Fibroblast of lung (primary cell): ENCODE measurements at regions not wholly inside any gene's neighbourhood (a gene's known extent, or its start where the extent isn't known, plus 50 kb on each side); places are given as distances from the start of the nearest gene placed in this dataset.

ENCODE experiments used
- DNase-seq, 2 donors: peaks; one replicate each; pipeline versions ENCODE4 v3.0.0 to v3.0.0-alpha.2; 2010; ENCODE audit warnings: low read depth in 2 of 2
- H2AFZ ChIP-seq: 2 replicates; pipeline ENCODE4 v1.5.1; 2012; ENCODE audit warnings: low read length, control low read depth, inconsistent platforms
- H3K27ac ChIP-seq: 2 replicates; pipeline ENCODE4 v1.5.1; 2011; ENCODE audit warnings: low read length, control low read depth; ENCODE audit not compliant: insufficient read depth
- H3K27me3 ChIP-seq: 2 replicates; pipeline ENCODE4 v1.5.1; 2011; ENCODE audit warnings: mild to moderate bottlenecking, low read length; ENCODE audit not compliant: control insufficient read depth, insufficient read depth
- H3K36me3 ChIP-seq: 2 replicates; pipeline ENCODE4 v1.5.1; 2011; ENCODE audit warnings: low read length; ENCODE audit not compliant: control insufficient read depth, insufficient read depth
- H3K4me1 ChIP-seq: 2 replicates; pipeline ENCODE4 v1.5.1; 2011; ENCODE audit warnings: low read length; ENCODE audit not compliant: control insufficient read depth, insufficient read depth; ENCODE audit errors: extremely low read depth
- H3K4me2 ChIP-seq: 2 replicates; pipeline ENCODE4 v1.5.1; 2011; ENCODE audit warnings: low read length, control low read depth; ENCODE audit not compliant: insufficient read depth; ENCODE audit errors: extremely low read depth
- H3K4me3 ChIP-seq, 4 experiments: fragments of 200-600 bp in 1 of 4; sonication (generic) in 1 of 4; replicated peaks in 1 of 4; 2 replicates each; pipeline ENCODE4 v1.5.1; 2011 to 2016; ENCODE audit warnings: low read length in 4 of 4, low read depth in 3 of 4, mild to moderate bottlenecking in 3 of 4, control low read depth in 2 of 4, inconsistent platforms in 1 of 4, mixed read lengths in 1 of 4; ENCODE audit not compliant: insufficient read depth in 1 of 4; ENCODE audit errors: control extremely low read depth in 1 of 4
- H3K79me2 ChIP-seq: 2 replicates; pipeline ENCODE4 v1.5.1; 2012; ENCODE audit warnings: mild to moderate bottlenecking, low read length, inconsistent platforms; ENCODE audit not compliant: control insufficient read depth, insufficient read depth
- H3K9ac ChIP-seq: 2 replicates; pipeline ENCODE4 v1.5.1; 2011; ENCODE audit warnings: mild to moderate bottlenecking, low read length, control low read depth; ENCODE audit not compliant: insufficient read depth
- H3K9me3 ChIP-seq: 2 replicates; pipeline ENCODE4 v1.5.1; 2012; ENCODE audit warnings: low read depth, low read length; ENCODE audit not compliant: control insufficient read depth, insufficient read depth
- H4K20me1 ChIP-seq: 2 replicates; pipeline ENCODE4 v1.5.1; 2011; ENCODE audit warnings: low read length; ENCODE audit not compliant: control insufficient read depth, insufficient read depth; ENCODE audit errors: extremely low read depth
- EZH2 ChIP-seq: IDR thresholded peaks from 2 replicates; pipeline ENCODE4 v1.5.1; 2012; ENCODE audit warnings: low read length, control low read depth, mild to moderate bottlenecking; ENCODE audit errors: missing control alignments
- TF ChIP-seq, protein P1 (sequence below), 2 donors: IDR thresholded peaks in 1 of 2; conservative IDR thresholded peaks in 1 of 2; 1 replicate in 1 of 2; 2 replicates in 1 of 2; pipeline ENCODE4 v1.5.1; 2011 to 2012; ENCODE audit warnings: low read length in 2 of 2, control low read depth in 1 of 2, inconsistent platforms in 1 of 2, low read depth in 1 of 2, mild to moderate bottlenecking in 1 of 2

DNA sequence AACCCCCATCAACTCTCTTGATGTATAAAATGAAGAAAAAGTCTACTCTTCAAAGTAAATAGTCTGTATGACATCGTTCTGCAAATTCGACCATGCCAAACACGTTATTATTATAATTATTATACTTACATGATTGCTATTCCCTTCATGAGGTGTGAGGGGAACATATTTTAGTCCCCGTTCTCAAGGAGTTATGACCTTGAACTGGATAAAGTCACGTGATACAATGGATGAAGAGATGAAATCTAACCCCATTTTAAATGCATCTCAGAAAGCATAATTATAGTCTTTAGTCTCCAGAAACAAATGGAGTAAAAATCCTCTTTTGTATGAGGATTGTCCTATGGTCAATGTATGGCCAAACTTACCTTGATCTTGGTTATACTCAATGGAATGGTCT lies 250.3 kb downstream of the HS3ST1 start:
- TF ChIP-seq EZH2: no peak
- TF ChIP-seq, protein P1, sequence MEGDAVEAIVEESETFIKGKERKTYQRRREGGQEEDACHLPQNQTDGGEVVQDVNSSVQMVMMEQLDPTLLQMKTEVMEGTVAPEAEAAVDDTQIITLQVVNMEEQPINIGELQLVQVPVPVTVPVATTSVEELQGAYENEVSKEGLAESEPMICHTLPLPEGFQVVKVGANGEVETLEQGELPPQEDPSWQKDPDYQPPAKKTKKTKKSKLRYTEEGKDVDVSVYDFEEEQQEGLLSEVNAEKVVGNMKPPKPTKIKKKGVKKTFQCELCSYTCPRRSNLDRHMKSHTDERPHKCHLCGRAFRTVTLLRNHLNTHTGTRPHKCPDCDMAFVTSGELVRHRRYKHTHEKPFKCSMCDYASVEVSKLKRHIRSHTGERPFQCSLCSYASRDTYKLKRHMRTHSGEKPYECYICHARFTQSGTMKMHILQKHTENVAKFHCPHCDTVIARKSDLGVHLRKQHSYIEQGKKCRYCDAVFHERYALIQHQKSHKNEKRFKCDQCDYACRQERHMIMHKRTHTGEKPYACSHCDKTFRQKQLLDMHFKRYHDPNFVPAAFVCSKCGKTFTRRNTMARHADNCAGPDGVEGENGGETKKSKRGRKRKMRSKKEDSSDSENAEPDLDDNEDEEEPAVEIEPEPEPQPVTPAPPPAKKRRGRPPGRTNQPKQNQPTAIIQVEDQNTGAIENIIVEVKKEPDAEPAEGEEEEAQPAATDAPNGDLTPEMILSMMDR (conservative IDR thresholded peaks at IDR 0.05 in 1 of 2, IDR thresholded peaks at IDR 0.05 in 1 of 2; ENCODE audit: low read depth in 1 of 2, low read length in 2 of 2): no peak
- Histone ChIP-seq H3K9ac (no peak overlapping the region), H3K27ac (no peak overlapping the region), H4K20me1 (no peaks in the 10 kb centered on the region), H3K79me2 (no peaks in the 10 kb centered on the region), H3K36me3 (no peaks in the 10 kb centered on the region), H3K9me3 (no peaks in the 10 kb centered on the region), H3K4me2 (no peak overlapping the region), H3K27me3 (no peaks in the 10 kb centered on the region), H2AFZ (no peak overlapping the region), H3K4me3 (no peak overlapping the region), H3K4me1 (no peaks in the 10 kb centered on the region)
- DNase-seq: no peak

DNA sequence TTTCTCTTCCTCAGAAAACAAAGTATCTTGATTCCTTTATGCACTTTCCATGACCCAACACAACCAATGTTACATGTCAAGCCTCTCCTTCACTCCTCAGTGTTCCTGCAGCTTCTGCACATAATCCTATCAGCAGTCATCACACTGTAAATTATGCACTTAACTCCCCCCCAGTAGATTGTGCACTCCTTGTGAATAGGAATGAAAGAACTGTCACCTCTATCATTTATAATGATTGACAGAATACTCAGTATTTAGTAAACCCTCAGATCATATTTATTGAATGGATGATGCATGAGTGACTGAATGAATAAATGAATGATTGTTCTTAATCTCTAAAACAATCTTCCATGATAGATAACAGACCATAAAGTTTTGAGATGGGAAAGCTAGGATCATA lies 253.3 kb downstream of the HS3ST1 start:
- Histone ChIP-seq H3K27me3 (no peaks in the 10 kb centered on the region), H3K4me2 (no peak overlapping the region), H4K20me1 (no peaks in the 10 kb centered on the region), H3K27ac (no peak overlapping the region), H3K79me2 (no peaks in the 10 kb centered on the region), H3K36me3 (no peaks in the 10 kb centered on the region), H3K4me1 (no peaks in the 10 kb centered on the region), H3K9me3 (no peaks in the 10 kb centered on the region), H3K4me3 (no peak overlapping the region), H3K9ac (no peak overlapping the region), H2AFZ (no peak overlapping the region)
- no peak for DNase-seq
- TF ChIP-seq EZH2: no peak
- TF ChIP-seq, protein P1 (conservative IDR thresholded peaks at IDR 0.05 in 1 of 2, IDR thresholded peaks at IDR 0.05 in 1 of 2; ENCODE audit: low read depth in 1 of 2, low read length in 2 of 2): no peak

DNA sequence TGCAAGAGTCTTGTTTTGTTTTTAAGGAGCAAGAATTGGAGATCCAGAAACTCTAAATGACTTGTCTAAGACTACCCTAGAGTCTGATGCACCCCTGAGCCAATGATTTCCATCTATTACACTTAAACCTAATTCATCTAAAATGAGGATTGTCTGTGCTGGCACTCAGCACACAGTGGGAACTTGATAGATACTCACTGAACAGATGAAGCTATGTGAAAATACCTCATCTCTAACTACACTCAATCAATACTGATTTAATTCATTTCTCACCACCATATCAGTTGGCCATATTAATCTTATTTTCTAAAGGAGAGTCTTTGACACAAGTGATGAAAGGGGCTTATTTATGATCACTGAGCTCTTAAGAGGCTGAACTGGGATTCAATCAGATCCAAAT lies 262.1 kb downstream of the HS3ST1 start:
- H3K9ac ChIP-seq: no peak overlapping the region
- DNase-seq: no peak
- H3K9me3 ChIP-seq: no peaks in the 10 kb centered on the region
- no peak overlapping the region for H3K4me2 ChIP-seq
- no peak for TF ChIP-seq EZH2
- TF ChIP-seq, protein P1 (conservative IDR thresholded peaks at IDR 0.05 in 1 of 2, IDR thresholded peaks at IDR 0.05 in 1 of 2; ENCODE audit: low read depth in 1 of 2, low read length in 2 of 2): no peak
- no peak overlapping the region for H3K4me3 ChIP-seq
- H4K20me1 ChIP-seq: no peaks in the 10 kb centered on the region
- H2AFZ ChIP-seq: no peak overlapping the region
- no peak overlapping the region for H3K27ac ChIP-seq
- no peaks in the 10 kb centered on the region for H3K79me2 ChIP-seq
- no peaks in the 10 kb centered on the region for H3K36me3 ChIP-seq
- H3K27me3 ChIP-seq: no peaks in the 10 kb centered on the region
- no peaks in the 10 kb centered on the region for H3K4me1 ChIP-seq
